Liver (tissue), 3 donors: ENCODE measurements at regions not wholly inside any gene's neighbourhood (a gene's known extent, or its start where the extent isn't known, plus 50 kb on each side); places are given as distances from the start of the nearest gene placed in this dataset.

ENCODE experiments used
- ATF3 ChIP-seq: IDR thresholded peaks from 2 replicates; pipeline ENCODE4 v1.6.1; 2016; ENCODE audit warnings: antibody characterized with exemption
- CTCF ChIP-seq: fragments of 150-350 bp; IDR thresholded peaks from 2 replicates; pipeline ENCODE4 v1.5.1; 2017; ENCODE audit warnings: improper control_type of control experiment, low read depth, low read length; ENCODE audit not compliant: missing input control
- FOXA1 ChIP-seq: IDR thresholded peaks from 2 replicates; pipeline ENCODE4 v1.6.1; 2016; ENCODE audit warnings: antibody characterized with exemption
- FOXA2 ChIP-seq: IDR thresholded peaks from 2 replicates; pipeline ENCODE4 v1.6.1; 2016; ENCODE audit warnings: antibody characterized with exemption
- GABPA ChIP-seq, 2 donors: IDR thresholded peaks in 1 of 2; conservative IDR thresholded peaks in 1 of 2; 2 replicates each; pipeline ENCODE4 v1.6.1; 2016; ENCODE audit warnings: antibody characterized with exemption in 2 of 2, mild to moderate bottlenecking in 1 of 2, moderate library complexity in 1 of 2
- HNF4A ChIP-seq, 2 donors: conservative IDR thresholded peaks; 2 replicates each; pipeline ENCODE4 v1.6.1; 2016; ENCODE audit warnings: antibody characterized with exemption in 2 of 2, mild to moderate bottlenecking in 2 of 2
- JUND ChIP-seq, 2 donors: IDR thresholded peaks; 2 replicates each; pipeline ENCODE4 v1.6.1; 2016; ENCODE audit warnings: antibody characterized with exemption in 2 of 2
- MAX ChIP-seq: IDR thresholded peaks from 2 replicates; pipeline ENCODE4 v1.6.1; 2016; ENCODE audit warnings: antibody characterized with exemption
- RAD21 ChIP-seq, 2 donors: IDR thresholded peaks; 2 replicates each; pipeline ENCODE4 v1.6.1; 2016; ENCODE audit warnings: antibody characterized with exemption in 2 of 2, mild to moderate bottlenecking in 2 of 2
- REST ChIP-seq: IDR thresholded peaks from 2 replicates; pipeline ENCODE4 v1.6.1; 2016; ENCODE audit warnings: antibody characterized with exemption, mild to moderate bottlenecking
- SP1 ChIP-seq: IDR thresholded peaks from 2 replicates; pipeline ENCODE4 v1.6.1; 2018; ENCODE audit warnings: antibody characterized with exemption, mild to moderate bottlenecking
- TAF1 ChIP-seq: conservative IDR thresholded peaks from 2 replicates; pipeline ENCODE4 v1.6.1; 2016; ENCODE audit warnings: antibody characterized with exemption, mild to moderate bottlenecking
- ZBTB33 ChIP-seq: IDR thresholded peaks from 2 replicates; pipeline ENCODE4 v1.6.1; 2016; ENCODE audit warnings: antibody characterized with exemption
- donor health status: healthy.
- donor health status: healthy.

GRCh38 chr10:3222626-3223025 lies 50.0 kb upstream of the PITRM1 start:
- TF ChIP-seq FOXA1: no peak
- TF ChIP-seq SP1: no peak
- TF ChIP-seq HNF4A (conservative IDR thresholded peaks at IDR 0.05): no peak
- no peak for TF ChIP-seq CTCF
- TF ChIP-seq GABPA (IDR thresholded peaks at IDR 0.05 in 1 of 2, conservative IDR thresholded peaks at IDR 0.05 in 1 of 2): no peak
- no peak for TF ChIP-seq JUND (IDR thresholded peaks at IDR 0.05)
- no peak for TF ChIP-seq MAX
- no peak for TF ChIP-seq TAF1
- no peak for TF ChIP-seq FOXA2
- no peak for TF ChIP-seq RAD21 (IDR thresholded peaks at IDR 0.05)
- no peak for TF ChIP-seq REST
- TF ChIP-seq ATF3: no peak
- TF ChIP-seq ZBTB33: no peak
